ENCODE measurements at regions not wholly inside any gene's neighbourhood (a gene's known extent, or its start where the extent isn't known, plus 50 kb on each side); places are given as distances from the start of the nearest gene placed in this dataset.

DNA sequence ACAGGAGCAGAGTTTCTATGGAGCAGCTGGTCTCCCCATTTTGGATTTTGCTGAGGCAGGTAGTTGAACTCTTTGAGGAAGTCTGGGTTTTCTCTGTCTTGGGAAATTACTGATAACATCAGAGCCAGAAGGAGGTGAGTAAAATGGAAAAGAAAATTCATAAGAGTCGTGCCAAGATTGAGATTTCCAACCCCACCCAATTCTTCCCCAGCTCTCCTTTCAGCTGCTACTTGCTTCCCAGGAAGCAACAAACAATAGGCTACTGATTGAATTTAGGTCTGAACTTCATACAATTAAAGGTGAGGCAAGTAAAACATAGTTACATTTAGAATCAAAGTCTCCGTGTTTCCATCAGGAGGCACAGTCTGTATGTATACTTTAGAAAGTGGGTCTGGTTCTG lies 54.6 kb upstream of the EOLA2 start:
- no peak for DNase-seq (ENCODE audit: low read depth)

DNA sequence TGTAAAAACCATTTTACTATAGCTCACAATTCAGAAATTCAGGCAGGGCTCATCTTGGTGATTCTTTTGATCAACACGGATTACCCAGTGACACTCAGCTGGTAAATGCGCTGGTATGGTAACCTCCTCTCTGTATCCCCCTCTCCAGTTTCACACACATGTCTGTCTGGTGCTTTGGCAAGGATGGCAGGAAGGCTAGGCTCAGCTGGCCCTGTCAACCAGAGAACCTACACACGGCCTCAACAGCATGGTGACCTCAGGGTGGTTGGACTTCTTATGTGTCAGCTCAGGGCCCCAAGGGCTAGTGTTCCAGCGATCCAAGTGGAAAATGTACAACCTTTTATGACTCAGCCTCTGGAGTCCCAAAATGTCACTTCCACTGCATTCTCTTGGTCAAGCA lies 55.7 kb upstream of the EOLA2 start:
- DNase-seq (ENCODE audit: low read depth), result no peak

DNA sequence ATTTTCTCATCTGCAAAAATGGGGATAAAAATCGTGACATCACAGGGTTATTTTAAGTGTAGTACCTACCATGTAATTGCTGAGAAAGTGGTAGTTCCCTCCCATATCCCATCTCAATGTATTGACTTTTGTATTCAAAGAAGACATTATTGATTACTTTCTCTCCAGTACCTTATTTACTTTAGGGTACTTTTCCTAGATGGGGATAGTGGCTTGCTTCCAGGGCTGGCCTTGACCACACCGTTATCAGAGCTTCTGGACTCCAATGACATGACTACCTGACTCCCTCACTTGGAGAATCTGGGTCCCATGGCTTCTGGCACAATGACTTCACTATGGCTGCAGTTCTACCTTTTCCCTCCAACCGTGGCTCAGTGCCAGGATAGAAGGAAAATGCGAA lies 58.2 kb upstream of the EOLA2 start:
- DNase-seq (ENCODE audit: low read depth), result no peak

DNA sequence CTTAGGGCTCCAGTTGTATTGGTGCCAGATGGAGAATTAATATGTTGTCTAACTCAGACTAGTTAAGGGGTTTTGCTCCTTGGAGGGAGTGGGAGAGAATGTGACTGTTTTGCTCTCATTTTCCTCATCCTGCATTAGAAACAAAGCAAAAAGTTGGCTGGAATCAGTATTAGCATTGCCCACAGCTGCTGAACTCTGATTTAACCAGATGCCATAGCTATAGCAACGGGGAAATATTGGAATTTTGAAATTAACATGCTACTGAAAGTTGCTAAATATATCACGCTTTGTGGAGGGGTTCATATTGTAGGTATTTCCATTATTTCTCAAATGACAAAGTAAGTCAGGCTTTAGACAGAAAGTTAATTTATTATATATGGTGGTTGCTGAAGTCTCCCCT lies 66.7 kb upstream of the EOLA2 start:
- no peak for DNase-seq (ENCODE audit: low read depth)

DNA sequence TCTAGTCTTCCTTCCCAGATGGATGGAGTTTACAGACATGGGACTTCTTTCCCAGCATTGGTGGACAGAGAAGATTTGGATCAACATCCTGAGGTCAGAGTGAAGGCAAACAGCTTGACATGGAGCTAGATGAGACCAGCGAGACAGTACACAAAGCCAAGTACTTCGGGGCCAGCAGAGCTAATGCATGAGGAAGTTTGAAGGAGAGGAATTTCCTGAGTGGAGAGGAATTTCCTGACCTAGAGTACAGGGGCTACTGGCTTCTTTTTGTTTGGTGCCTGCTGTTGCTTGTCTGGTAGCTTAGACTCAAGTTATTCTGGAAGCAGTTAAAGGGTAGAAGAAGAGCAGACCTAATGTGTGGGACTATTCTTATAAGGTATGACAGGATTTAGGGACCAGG lies 69.1 kb upstream of the EOLA2 start:
- no peak for DNase-seq (ENCODE audit: low read depth)

DNA sequence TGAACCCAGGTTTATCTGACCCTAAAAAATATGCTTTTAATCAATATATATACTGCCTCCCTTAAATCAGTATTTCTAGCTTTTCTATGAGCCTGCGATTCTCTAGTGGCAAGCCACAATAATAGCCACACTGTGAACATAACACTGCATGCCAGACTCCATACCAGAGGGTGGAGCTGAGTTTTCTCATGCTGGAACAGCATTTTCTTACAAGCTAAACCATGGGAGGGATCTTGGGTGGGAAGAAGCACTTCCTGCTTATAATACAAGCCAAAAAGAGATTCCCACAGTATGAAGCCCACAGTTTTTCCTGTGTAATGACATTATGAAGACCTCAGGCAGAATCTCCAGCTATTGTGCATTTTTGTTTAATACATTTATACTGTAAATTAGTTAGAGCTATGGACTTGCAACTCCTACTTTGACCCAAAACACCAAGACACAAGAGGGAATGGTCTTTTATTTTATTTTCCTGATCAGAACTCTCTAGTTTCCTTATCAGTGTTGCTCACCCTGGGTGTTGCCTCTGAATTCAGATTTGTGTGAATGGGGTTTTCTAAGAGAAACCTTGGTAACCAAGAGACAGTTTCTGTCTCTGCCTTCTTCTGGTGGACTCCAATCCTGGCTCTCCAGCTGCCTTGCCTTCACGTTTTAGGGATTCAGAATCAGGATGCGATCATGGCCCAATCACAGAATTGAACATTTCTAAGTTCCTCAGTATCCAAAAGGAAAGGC lies 74.5 kb upstream of the EOLA2 start:
- no peak for DNase-seq (ENCODE audit: low read depth)

DNA sequence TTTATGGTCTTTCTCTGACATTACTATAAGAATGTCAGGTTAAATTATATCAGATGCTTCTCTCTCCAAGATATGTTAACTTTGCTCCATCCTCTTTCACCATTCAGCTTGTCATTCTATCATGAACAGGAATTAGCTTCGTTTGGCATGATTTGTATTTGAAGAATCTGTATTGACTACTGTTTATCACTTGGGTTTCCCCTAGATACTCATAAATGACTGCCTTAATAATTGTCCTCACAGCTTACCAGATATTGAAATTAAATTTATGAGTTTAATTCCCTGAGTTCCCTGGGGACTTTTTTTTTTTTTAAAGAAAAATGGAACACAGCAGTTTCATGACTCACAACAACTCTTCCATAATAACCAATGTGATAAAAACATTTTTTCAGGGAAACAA lies 76.2 kb upstream of the EOLA2 start:
- DNase-seq (ENCODE audit: low read depth), result no peak

DNA sequence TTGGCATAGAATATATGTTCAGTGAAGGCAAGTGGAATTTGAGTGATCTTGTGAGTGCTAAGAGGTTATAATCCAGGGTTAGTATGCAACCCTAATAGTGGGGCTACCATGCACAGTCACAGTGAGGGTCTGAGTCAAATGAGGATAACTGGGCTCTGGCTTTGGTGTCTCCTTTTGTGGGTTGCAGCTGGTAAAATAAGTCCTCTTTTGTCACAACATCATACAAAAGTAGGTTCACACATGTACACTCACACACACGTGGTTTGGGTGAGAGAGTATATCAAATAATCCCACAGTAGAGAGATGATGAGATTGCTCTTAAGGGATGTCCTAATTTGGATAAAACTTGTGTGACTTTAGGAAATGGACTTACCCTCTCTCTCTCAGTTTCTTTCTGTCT lies 79.6 kb upstream of the EOLA2 start:
- no peak for DNase-seq (ENCODE audit: low read depth)

DNA sequence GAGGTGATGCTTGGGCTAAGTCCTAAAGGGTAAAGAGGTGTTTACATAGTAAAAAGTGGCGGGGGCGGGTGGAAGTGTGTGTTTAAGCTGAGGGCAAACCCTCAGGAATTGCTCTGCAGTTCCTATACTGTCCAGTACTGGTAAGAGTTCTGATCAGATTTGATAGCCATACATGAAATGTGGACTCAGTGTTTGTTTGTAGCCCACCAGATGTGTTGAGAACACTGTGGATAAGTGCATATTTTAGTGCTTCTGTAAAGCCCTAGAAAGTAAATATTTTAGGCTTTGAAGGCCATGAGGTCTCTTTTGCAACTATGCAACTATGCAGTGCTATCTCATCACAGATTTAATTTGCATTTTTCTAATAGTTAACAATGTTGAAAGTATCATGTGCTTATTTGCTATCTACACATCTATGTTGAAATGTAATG lies 80.7 kb upstream of the EOLA2 start:
- no peak for DNase-seq (ENCODE audit: low read depth)

DNA sequence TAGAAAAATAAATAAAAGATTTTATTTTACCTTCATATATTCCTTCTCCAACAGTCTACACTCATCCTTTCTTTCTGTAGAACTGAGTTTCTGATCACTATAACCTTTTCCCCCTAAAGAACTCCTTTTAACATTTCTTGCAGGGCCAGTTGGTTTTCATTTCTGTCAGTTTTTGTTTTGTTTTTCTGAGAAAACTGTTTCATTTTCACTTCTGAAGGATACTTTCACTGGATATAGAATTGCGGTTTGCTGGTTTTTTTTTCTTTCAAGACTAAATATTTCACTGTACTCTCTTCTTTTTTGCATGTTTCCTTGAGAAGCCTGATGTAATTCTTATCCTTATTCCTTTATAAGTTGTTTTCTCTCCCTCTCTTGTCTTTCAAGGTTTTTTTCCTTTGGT lies 90.4 kb upstream of the EOLA2 start:
- DNase-seq (ENCODE audit: low read depth), result no peak

DNA sequence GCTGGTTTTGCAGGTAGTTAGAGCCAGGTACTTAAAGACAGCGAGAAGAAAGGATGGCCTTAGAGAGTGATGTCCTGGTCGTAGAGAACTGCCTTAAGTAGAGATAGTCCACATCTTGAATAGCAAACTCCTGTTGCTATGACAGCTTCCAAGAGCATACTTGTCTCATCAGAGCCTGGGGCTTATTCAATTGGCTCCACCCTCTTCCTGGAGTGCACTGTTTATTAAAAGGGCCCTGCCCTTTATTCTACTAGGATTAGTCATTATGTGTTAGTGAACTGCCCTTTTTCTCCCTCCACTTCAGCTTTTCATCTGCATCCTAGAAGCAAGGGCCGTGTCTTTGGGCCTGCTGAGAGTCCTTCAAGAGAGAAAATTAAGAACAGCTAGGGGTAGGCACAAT lies 94.5 kb upstream of the EOLA2 start:
- no peak for DNase-seq (ENCODE audit: low read depth)

DNA sequence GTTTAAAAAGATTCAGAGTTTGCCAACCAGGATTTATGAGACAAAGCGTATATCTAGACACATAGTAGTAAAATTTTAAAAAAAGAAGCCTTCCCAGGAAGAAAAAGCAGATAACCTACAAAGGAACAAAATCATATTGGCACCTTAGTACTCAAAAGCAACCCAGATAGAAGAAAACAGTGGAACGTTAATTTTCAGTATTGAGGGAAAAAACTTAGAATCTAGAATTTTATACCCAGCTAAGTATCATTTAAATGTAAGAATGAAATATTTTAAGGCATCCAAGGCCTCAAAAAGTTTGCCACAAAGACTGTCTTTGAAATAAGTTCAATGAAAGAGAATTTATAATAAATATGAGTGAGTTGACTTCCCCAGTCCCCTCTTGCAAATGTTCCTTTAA lies 96.5 kb upstream of the EOLA2 start:
- no peak for DNase-seq (ENCODE audit: low read depth)

DNA sequence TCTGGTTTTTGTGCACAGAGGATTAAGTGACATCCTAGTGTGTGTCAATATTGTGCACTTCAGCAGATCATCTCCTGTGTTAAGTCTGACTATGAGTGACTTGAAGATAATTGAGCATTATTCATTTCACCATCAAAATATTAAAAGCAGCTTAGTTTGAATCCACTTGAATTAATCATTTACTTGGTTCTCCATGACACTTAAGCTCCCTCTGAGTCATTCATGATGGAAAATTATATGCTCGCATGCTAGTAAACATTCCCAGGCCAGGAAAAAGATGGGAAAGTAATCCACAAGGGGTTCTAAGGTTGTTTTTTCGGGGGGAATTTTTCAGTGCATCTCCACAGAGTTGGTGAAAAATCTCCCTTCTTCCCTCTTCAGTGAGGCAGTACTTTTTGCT lies 97.2 kb upstream of the EOLA2 start:
- DNase-seq (ENCODE audit: low read depth), result no peak

DNA sequence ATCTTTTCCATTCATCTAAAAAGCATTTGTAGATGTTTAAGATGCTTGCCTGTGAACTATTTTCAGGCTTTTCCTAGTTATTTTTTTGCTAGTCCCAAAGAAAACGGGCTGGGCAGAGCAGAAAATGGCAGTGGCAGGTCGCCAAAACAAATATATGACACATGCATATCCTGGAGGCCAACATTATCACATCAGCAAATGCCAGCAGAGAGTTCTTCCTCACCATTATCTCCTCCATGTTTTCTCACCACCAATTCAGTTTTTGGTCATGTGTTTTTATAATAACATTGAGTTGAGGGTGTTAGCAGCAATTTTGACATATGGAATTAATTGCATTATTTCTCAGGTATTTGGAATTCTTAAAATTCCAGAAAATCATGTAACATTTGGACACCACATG lies 97.9 kb upstream of the EOLA2 start:
- no peak for DNase-seq (ENCODE audit: low read depth)

DNA sequence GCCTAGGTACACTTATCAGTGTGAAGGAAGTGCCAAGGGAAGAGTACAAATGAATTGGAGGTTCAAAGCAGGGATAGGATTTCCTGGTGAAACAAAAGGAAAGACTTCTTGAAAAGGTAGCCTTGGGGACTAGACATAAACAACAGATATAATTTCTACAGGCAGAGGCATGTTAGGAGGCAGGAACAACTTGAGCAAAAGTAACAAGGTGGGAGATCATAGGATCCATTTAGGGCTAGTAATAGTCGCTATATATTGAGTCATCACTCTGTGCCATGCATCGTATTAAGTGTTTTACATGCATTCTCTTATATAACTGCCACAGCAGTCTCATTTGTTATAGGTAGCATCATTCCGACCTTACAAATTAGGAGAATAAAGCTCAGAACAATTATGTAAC lies 98.3 kb upstream of the EOLA2 start:
- DNase-seq (ENCODE audit: low read depth), result no peak

DNA sequence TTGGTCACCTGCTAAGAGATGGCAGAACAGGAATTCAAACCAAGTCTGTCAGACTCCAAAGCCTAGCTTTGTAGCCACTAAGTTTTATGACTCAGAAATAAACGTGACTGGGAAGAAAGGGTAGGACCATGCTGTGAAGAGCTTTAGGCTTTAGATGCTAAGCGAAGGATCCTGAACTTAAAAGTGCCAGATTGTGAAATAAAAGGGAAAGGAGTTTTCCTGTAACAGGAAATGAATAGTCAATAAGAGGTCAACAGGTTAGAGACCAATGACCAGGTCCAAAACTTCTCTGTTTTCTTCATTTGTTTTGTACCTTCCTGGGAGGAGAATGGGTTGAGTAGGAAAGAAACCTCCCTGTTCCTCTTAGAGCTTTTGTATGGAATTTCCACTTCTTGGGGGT lies 98.8 kb upstream of the EOLA2 start:
- DNase-seq (ENCODE audit: low read depth), result no peak

DNA sequence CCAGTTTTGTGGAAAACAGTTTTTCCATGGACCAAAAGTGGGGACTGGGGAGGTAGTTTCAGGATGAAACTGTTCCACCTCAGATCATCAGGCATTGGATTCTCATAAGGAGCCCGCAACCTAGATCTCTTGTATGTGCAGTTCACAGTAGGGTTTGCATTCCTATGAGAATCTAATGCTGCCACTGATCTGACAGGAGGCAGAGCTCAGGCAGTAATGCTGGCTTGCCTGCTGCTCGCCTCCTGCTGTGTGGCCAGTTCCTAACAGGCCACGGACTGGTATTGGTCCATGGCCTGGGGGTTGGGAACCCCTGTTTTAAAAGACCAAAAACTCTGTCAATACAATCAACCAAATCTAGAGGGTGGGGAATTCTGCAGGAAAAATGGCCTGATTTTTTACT lies 100.0 kb upstream of the EOLA2 start:
- DNase-seq (ENCODE audit: low read depth), result no peak

DNA sequence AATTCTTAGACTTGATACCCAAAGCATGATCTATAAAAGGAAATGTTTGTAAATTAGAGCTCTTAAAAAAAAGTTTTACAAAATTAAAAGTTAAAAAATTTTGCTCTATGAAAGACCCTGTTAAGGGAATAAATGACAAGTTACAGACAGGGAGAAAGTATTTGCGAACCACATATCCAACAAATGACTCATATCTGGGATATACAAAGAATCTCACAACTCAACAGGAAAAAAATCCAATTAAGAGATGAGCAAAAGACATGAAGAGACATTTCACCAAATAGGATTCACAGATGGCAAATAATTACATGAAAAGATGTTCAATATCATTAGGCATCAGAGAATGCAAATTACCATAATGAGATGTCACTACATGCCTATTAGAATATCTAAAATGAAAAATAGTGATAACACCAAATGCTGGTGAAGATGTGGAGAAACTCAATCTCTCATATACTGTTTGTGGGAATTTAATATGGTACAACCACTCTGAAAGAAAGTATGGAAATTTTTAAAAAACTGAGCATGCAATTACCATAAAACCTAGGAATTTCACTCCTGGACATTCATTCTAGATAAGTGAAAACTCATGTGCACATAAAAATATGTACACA lies 100.8 kb upstream of the EOLA2 start:
- no peak for DNase-seq (ENCODE audit: low read depth)

DNA sequence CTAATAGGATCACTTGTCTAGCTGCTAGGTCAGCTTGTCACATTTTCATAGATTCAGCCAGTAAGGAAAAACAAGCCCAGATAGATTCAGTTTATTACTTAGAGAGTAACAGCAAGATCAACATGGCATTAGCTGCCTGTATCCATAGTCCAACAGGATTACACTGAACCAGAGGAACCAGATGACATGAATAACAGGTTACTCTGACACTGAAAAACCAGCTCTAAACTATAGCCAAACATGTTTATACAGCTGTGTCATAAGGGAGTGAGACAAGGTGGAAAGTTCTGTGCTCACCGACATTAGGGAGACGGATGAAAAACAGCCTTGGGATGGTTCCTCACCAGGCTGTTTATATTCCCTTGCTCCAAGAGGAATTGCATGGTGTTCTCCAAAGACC lies 102.9 kb upstream of the EOLA2 start:
- DNase-seq (ENCODE audit: low read depth), result no peak

DNA sequence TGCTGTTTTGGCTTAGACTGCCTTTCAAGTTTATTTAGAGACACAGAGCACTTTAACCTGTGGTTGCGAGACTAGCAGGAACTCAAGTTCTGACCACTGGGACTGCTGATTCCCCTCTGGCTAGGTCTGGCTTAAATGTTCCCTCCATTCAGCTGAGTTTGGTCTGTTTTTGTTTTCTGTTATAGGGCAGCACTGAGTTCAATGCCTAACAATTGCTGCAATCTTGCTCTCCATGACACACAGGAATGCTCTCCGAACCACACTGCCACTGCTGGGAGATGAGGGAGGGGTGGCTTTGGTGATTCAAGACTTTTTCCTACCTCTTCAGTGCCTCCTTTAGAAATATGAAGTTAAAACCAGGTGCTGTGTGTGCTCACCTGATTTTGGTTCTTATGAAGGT lies 106.3 kb upstream of the EOLA2 start:
- no peak for DNase-seq (ENCODE audit: low read depth)

DNA sequence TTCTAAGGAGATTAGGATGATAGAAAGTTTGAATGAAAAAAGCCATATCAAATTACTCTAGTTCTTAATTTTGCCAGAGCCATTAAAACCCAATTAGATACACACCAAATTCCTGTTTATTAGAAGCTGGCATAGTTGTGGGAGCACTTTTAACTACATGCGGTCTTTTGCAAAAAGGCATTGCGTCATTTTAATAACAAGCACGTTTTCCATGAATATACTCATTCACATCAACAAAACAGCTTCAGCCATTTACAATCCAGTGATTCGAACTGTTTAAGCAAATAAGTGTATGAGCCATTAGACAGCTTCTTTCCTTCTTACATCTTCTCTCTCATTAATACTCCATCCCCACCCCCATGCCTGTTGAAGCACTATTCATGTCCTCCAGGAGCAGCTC lies 109.5 kb upstream of the EOLA2 start:
- no peak for DNase-seq (ENCODE audit: low read depth)

DNA sequence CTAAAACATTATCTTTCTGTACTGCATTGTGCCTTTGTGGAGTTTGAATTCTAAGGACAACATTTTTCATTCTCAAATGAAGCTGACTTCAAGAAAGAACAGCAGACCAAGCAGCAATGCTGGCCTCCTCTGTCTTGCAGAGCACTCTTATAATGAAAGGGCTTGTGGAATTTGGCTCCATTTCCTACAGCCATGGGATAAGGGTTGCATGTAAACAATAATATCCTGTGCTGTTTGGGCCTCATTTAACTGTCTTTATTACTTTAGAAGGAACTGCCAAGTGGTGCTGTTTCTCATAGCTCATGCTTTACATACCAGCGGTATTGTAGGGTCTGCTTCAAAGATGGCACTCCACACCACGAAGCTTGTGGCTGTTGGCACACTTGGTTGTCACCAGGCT lies 111.4 kb upstream of the EOLA2 start:
- no peak for DNase-seq (ENCODE audit: low read depth)

DNA sequence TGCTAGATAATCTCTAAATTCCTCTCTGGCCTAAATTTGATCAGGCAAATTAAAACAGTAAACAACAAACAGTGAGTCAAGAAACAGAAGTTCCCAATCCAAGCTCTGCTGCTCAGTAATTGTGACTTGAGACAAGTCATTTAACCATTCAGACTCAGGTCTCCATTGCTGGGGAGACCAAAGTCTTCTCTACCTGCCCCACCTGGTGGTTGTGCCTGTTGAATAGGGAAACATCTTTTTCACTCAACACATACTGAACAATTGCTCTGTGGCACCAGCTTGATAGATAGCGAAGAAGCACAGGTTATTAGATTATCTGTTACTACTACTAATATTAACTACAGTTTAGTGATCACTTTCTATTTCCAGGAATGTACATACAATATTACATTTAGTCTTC lies 112.1 kb upstream of the EOLA2 start:
- DNase-seq (ENCODE audit: low read depth), result no peak

DNA sequence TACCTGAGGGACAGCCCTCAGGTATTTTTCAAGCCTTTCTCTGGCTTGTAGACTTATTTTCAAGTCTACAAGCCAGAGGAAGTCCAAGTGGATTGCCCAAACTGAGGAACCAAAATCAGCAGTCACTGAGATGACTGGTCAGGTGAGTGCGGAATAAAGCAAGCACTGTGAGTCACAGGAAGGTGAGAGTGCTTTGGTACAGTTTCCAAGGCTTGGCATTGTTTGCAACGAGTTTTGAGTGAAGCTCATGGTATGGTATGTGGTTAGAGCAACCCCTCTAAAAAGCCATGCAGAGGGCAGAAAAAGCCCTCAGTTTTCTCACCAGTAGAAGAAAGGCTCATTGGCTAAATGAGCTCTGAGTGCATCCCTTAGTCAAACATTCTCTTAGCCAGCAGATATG lies 112.8 kb upstream of the EOLA2 start:
- DNase-seq (ENCODE audit: low read depth), result no peak
